ENCODE measurements at regions not wholly inside any gene's neighbourhood (a gene's known extent, or its start where the extent isn't known, plus 50 kb on each side); places are given as distances from the start of the nearest gene placed in this dataset.
"Not testable (repeated sequence)": the region's sequence is repeated elsewhere in the genome, so short reads cannot be mapped to it uniquely, and the experiment has no call there.

GRCh38 chr10:59454171-59454919 is 92.0 kb upstream of the FAM13C start:
- no peak for DNase-seq

DNA sequence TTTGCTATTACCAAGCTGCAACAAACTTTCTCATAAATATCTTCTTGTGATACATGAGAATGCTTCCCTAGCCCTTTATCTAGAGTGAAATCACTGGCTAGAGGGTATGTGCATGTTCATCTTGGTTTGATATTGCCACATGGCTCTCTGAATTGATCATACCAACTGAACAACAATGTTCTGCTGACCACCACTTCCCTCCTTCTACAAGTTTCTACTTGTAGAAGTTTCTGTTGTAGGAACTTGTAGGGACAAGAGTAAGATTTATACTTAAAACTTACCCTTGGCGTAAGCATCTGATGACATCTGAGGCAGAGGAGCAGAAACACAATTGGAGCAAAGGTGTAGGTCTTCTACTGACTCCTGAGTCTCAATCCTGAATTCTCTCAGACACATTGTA is 86.3 kb upstream of the FAM13C start:
- DNase-seq: no peak

DNA sequence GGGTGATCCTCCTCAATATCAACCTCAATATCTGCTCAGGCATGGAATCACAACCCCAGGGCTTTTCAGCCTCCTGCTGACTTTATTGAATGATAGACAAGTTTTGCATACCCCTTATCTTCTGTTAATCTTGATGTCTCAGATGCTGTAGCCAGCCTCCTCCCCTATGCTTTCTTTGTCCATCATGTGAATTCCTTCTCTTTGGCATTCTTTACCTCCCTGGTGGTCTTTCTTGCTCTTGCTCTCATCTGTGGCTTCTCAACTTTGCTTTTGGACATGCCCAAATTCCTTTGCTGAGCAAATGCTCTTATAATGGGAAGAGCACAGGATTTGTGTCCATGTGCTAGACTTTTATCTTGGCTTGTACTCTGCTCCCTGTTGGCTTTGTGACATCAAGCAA is 73.4 kb upstream of the FAM13C start:
- DNase-seq: no peak

- no peak for DNase-seq
Measured at GRCh38 chr10:59434463-59435321, 72.3 kb upstream of the FAM13C start.

DNA sequence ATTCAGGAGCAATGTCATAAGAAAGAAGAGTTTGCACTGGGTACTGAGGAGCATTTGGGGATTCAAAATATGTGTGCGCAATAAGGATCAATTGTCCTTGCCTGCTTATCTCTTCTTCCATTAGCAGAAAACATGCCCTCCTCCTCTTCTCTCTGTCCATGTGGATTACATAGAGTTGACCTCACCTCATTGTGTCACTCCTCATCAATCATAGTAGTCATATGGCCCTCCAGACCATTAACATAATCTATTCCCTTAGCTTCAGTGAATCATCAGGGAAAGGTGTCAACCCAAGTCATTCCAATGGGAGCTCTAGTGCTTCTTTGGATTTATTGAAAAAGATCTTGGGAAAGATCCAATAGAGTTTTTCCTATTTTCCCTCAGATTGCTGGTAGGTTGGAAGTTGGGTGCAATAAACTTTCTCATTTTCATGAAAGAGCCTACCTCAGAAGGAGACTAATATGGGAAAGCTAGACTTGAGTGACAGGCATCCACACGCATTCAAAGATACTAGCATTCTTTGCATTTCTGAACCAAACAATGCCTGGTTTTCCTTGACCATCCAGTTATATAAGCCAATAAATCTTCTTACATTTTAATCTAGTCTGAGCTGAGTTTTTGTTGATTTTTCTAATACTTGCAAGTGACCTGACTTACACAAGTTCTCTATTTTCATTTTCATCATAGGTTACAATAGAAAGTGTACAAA is 71.5 kb upstream of the FAM13C start:
- DNase-seq: no peak

DNA sequence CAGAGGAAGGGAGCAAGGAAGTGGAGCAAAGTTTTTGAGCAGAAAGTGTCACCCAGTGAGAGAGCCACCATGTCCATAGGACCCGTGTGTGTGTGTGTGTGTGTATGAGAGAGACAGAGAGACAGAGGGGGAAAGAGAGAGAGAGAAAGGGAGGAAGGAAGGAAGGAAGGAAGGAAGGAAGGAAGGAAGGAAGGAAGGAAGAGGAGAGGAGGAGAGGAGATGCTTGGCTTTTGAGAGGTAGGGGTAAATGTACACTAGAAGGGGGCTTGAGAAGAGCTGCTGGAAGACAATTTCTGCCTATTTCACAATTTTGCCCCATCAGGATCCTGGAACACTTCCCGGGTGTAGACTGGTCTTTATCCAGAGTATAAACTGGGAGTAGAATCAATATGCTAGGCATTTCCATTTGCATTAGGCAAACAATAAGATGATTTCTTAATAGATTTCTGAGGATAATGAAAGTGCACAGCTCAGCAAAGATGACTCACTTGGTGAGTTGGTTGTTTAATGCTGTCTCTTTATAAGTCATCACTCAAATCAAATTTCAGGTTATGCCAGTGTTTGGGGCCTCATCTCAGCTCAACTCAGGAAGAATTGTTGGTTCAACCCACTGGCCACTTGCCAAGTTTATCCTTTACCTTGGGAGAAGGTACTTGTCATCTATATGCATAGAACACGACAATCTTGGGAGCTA is 70.0 kb upstream of the FAM13C start:
- DNase-seq: no peak

DNA sequence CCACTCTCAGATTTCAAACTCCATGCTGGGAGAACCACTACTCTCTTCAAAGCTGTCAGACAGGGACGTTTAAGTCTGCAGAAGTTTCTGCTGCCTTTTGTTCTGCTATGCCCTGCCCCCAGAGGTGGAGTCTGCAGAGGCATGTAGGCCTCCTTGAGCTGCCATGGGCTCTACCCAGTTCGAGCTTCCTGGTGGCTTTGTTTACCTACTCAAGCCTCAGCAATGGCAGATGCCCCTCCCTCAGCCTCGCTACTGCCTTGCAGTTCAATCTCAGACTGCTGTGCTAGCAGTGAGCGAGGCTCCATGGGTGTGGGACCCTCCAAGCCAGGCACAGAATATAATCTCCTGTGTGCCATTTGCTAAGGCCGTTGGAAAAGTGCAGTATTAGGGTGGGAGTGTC is 51.4 kb upstream of the FAM13C start:
- DNase-seq: not testable (repeated sequence)

All from Kasumi-1 (cell line).